ENCODE measurements at regions not wholly inside any gene's neighbourhood (a gene's known extent, or its start where the extent isn't known, plus 50 kb on each side); places are given as distances from the start of the nearest gene placed in this dataset.

GRCh38 chr14:50047274-50047676 lies 69.1 kb downstream of the VCPKMT start:
- ATAC-seq (no peak), DNase-seq (ENCODE audit: low spot score) (no peak)
- peaks cover 5% of the 10 kb centered on the region; the same call in 1 of the 2 replicates for H3K36me3 Mint-ChIP-seq
- ChIA-PET POLR2A (no interaction called here), CTCF (interaction anchor here (0.8 kb wide), 1 partner anchor 57 kb away, joined by 3 read pairs; no protein-coding TSS in a partner anchor)
- peaks cover 13% of the 10 kb centered on the region for H3K9me3 Mint-ChIP-seq
- H3K4me1 Mint-ChIP-seq: peaks cover 23% of the 10 kb centered on the region
- H3K27ac Mint-ChIP-seq: no peak overlapping the region
- TF ChIP-seq ZNF263 (CRISPR knock-in tag; IDR thresholded peaks at IDR 0.05; ENCODE audit: low read depth) (no peak), TEAD1 (CRISPR knock-in tag; IDR thresholded peaks at IDR 0.05) (no peak), TCF7 (CRISPR knock-in tag; IDR thresholded peaks at IDR 0.05; ENCODE audit: low read depth) (no peak), SP1 (CRISPR knock-in tag; conservative IDR thresholded peaks at IDR 0.05) (no peak), JAZF1 (CRISPR knock-in tag; IDR thresholded peaks at IDR 0.05) (no peak), ZNF671 (CRISPR knock-in tag; IDR thresholded peaks at IDR 0.05) (no peak), TEAD4 (CRISPR knock-in tag; IDR thresholded peaks at IDR 0.05) (no peak), MXD4 (CRISPR knock-in tag; IDR thresholded peaks at IDR 0.05; ENCODE audit: borderline replicate concordance) (no peak), ZNF423 (CRISPR knock-in tag; IDR thresholded peaks at IDR 0.05) (no peak), ATF1 (CRISPR knock-in tag; IDR thresholded peaks at IDR 0.05) (no peak), ETV6 (CRISPR knock-in tag; IDR thresholded peaks at IDR 0.05) (no peak), CDX4 (CRISPR knock-in tag; IDR thresholded peaks at IDR 0.05; ENCODE audit: borderline replicate concordance) (no peak), GTF2I (CRISPR knock-in tag; conservative IDR thresholded peaks at IDR 0.05) (no peak), FOXK1 (CRISPR knock-in tag; IDR thresholded peaks at IDR 0.05) (no peak), E2F5 (CRISPR knock-in tag; IDR thresholded peaks at IDR 0.05) (no peak), ELF4 (CRISPR knock-in tag; IDR thresholded peaks at IDR 0.05; ENCODE audit: low read depth) (no peak)
- TF ChIP-seq, protein P1, sequence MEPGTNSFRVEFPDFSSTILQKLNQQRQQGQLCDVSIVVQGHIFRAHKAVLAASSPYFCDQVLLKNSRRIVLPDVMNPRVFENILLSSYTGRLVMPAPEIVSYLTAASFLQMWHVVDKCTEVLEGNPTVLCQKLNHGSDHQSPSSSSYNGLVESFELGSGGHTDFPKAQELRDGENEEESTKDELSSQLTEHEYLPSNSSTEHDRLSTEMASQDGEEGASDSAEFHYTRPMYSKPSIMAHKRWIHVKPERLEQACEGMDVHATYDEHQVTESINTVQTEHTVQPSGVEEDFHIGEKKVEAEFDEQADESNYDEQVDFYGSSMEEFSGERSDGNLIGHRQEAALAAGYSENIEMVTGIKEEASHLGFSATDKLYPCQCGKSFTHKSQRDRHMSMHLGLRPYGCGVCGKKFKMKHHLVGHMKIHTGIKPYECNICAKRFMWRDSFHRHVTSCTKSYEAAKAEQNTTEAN (CRISPR knock-in tag; IDR thresholded peaks at IDR 0.05): no peak
- TF ChIP-seq, protein P2, sequence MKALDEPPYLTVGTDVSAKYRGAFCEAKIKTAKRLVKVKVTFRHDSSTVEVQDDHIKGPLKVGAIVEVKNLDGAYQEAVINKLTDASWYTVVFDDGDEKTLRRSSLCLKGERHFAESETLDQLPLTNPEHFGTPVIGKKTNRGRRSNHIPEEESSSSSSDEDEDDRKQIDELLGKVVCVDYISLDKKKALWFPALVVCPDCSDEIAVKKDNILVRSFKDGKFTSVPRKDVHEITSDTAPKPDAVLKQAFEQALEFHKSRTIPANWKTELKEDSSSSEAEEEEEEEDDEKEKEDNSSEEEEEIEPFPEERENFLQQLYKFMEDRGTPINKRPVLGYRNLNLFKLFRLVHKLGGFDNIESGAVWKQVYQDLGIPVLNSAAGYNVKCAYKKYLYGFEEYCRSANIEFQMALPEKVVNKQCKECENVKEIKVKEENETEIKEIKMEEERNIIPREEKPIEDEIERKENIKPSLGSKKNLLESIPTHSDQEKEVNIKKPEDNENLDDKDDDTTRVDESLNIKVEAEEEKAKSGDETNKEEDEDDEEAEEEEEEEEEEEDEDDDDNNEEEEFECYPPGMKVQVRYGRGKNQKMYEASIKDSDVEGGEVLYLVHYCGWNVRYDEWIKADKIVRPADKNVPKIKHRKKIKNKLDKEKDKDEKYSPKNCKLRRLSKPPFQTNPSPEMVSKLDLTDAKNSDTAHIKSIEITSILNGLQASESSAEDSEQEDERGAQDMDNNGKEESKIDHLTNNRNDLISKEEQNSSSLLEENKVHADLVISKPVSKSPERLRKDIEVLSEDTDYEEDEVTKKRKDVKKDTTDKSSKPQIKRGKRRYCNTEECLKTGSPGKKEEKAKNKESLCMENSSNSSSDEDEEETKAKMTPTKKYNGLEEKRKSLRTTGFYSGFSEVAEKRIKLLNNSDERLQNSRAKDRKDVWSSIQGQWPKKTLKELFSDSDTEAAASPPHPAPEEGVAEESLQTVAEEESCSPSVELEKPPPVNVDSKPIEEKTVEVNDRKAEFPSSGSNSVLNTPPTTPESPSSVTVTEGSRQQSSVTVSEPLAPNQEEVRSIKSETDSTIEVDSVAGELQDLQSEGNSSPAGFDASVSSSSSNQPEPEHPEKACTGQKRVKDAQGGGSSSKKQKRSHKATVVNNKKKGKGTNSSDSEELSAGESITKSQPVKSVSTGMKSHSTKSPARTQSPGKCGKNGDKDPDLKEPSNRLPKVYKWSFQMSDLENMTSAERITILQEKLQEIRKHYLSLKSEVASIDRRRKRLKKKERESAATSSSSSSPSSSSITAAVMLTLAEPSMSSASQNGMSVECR (CRISPR knock-in tag; IDR thresholded peaks at IDR 0.05; ENCODE audit: borderline replicate concordance): no peak
- TF ChIP-seq, protein P3, sequence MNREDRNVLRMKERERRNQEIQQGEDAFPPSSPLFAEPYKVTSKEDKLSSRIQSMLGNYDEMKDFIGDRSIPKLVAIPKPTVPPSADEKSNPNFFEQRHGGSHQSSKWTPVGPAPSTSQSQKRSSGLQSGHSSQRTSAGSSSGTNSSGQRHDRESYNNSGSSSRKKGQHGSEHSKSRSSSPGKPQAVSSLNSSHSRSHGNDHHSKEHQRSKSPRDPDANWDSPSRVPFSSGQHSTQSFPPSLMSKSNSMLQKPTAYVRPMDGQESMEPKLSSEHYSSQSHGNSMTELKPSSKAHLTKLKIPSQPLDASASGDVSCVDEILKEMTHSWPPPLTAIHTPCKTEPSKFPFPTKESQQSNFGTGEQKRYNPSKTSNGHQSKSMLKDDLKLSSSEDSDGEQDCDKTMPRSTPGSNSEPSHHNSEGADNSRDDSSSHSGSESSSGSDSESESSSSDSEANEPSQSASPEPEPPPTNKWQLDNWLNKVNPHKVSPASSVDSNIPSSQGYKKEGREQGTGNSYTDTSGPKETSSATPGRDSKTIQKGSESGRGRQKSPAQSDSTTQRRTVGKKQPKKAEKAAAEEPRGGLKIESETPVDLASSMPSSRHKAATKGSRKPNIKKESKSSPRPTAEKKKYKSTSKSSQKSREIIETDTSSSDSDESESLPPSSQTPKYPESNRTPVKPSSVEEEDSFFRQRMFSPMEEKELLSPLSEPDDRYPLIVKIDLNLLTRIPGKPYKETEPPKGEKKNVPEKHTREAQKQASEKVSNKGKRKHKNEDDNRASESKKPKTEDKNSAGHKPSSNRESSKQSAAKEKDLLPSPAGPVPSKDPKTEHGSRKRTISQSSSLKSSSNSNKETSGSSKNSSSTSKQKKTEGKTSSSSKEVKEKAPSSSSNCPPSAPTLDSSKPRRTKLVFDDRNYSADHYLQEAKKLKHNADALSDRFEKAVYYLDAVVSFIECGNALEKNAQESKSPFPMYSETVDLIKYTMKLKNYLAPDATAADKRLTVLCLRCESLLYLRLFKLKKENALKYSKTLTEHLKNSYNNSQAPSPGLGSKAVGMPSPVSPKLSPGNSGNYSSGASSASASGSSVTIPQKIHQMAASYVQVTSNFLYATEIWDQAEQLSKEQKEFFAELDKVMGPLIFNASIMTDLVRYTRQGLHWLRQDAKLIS (CRISPR knock-in tag; IDR thresholded peaks at IDR 0.05; ENCODE audit: borderline replicate concordance): no peak
- no peak overlapping the region for H3K4me3 Mint-ChIP-seq
- H3K27me3 Mint-ChIP-seq (ENCODE audit: low read depth): no peaks in the 10 kb centered on the region; the same call in 1 of the 2 replicates
